K562 (cell line): ENCODE measurements at regions not wholly inside any gene's neighbourhood (a gene's known extent, or its start where the extent isn't known, plus 50 kb on each side); places are given as distances from the start of the nearest gene placed in this dataset.
"Not testable (repeated sequence)": the region's sequence is repeated elsewhere in the genome, so short reads cannot be mapped to it uniquely, and the experiment has no call there.

Experiments used
- ATAC-seq: fragments of 200-7000 bp; cut with Tn5 transposase; 3 replicates; pipeline ENCODE4 v1.9.1; 2020; ENCODE audit warnings: moderate library complexity
- BruUV-seq: library from RNA; stranded (reverse); fragments of 400-500 nt; replicated peaks from 2 replicates; lab custom pipeline; 2021; lab: Mats Ljungman, UMichigan
- CTCF ChIA-PET: fragments of 300-600 bp; formaldehyde crosslinking; extraction: SDS; loops from one replicate; lab custom pipeline; 2021; ENCODE audit warnings: low intra/inter-chr PET ratio; lab: Yijun Ruan, JAX
- POLR2A ChIA-PET: fragments of 300-600, 350-650 bp; sonication (Branson Sonifier 250); formaldehyde crosslinking; extraction: SDS; loops from one replicate; lab custom pipeline; 2021; ENCODE audit warnings: antibody characterized with exemption, inconsistent platforms; lab: Yijun Ruan, JAX
- DNase-seq, 4 experiments: peaks; one replicate each; pipeline versions ENCODE4 v3.0.0 to v3.0.0-alpha.2; 2011 to 2018; ENCODE audit warnings: low spot score in 3 of 4, mixed read lengths in 3 of 4; ENCODE audit errors: extremely low read depth in 1 of 4
- FAIRE-seq: peaks from 2 replicates; lab custom pipeline; 2011; peaks lifted over from hg19 to GRCh38; lab: Jason Lieb, UNC
- H2AFZ ChIP-seq: 2 replicates; pipeline ENCODE4 v1.6.0; 2011; ENCODE audit warnings: low read depth, low read length, control low read depth, inconsistent platforms
- H3K27ac ChIP-seq: fragments of 200-600 bp; 3 replicates; pipeline ENCODE4 v1.8.0; 2011; ENCODE audit warnings: low read depth, mild to moderate bottlenecking, control low read depth, inconsistent platforms, low read length, moderate library complexity, mixed read lengths; ENCODE audit errors: extremely low read depth
- H3K27me3 ChIP-seq, 2 experiments: fragments of 300-600 bp in 1 of 2; 2 replicates in 1 of 2; 3 replicates in 1 of 2; pipeline versions ENCODE4 v1.6.0 to v1.8.0; 2011; ENCODE audit warnings: inconsistent platforms in 2 of 2, low read length in 2 of 2, mild to moderate bottlenecking in 1 of 2, mixed read lengths in 1 of 2, moderate library complexity in 1 of 2; ENCODE audit not compliant: control insufficient read depth in 2 of 2, insufficient read depth in 2 of 2
- H3K36me3 ChIP-seq: fragments of 300-600 bp; 3 replicates; pipeline ENCODE4 v1.8.0; 2011; ENCODE audit warnings: mild to moderate bottlenecking, low read length, inconsistent platforms; ENCODE audit not compliant: control insufficient read depth, insufficient read depth
- H3K4me1 ChIP-seq, 2 experiments: fragments of 200-600 bp in 1 of 2; replicated peaks in 1 of 2; 2 replicates in 1 of 2; 3 replicates in 1 of 2; pipeline versions ENCODE4 v1.5.1 to v1.8.0; 2011; ENCODE audit warnings: inconsistent platforms in 2 of 2, low read length in 2 of 2, mild to moderate bottlenecking in 1 of 2, mixed read lengths in 1 of 2, moderate library complexity in 1 of 2; ENCODE audit not compliant: control insufficient read depth in 2 of 2, insufficient read depth in 2 of 2
- H3K4me2 ChIP-seq: 2 replicates; pipeline ENCODE4 v1.6.1; 2011; ENCODE audit warnings: low read length, control low read depth, inconsistent platforms, mixed read lengths; ENCODE audit not compliant: insufficient read depth
- H3K4me3 ChIP-seq: fragments of 200-600 bp; sonication (generic), shearing (Covaris generic); 2 replicates; pipeline ENCODE4 v1.5.1; 2016; ENCODE audit warnings: control low read depth, inconsistent platforms
- H3K79me2 ChIP-seq: fragments of 200-600 bp; 3 replicates; pipeline ENCODE4 v1.8.0; 2011; ENCODE audit warnings: low read length, inconsistent platforms; ENCODE audit not compliant: control insufficient read depth, insufficient read depth
- H3K9ac ChIP-seq, 2 experiments: 2 replicates each; pipeline versions ENCODE4 v1.6.0 to v1.6.1; 2011; ENCODE audit warnings: low read depth in 2 of 2, low read length in 2 of 2, control low read depth in 1 of 2, inconsistent platforms in 1 of 2, mild to moderate bottlenecking in 1 of 2, mixed read lengths in 1 of 2; ENCODE audit not compliant: insufficient read depth in 1 of 2
- H3K9me1 ChIP-seq: one replicate; pipeline ENCODE4 v1.6.0; 2011; ENCODE audit warnings: inconsistent platforms, mild to moderate bottlenecking, low read length, moderate library complexity; ENCODE audit not compliant: control insufficient read depth, insufficient read depth
- H3K9me3 ChIP-seq: replicated peaks from 2 replicates; pipeline ENCODE4 v1.5.1; 2011; ENCODE audit warnings: low read depth, low read length, inconsistent platforms; ENCODE audit not compliant: control insufficient read depth, insufficient read depth
- H4K20me1 ChIP-seq: replicated peaks from 2 replicates; pipeline ENCODE4 v1.6.1; 2011; ENCODE audit warnings: low read length, inconsistent platforms, mixed read lengths; ENCODE audit not compliant: control insufficient read depth, insufficient read depth
- POLR2G ChIP-seq: fragments of 200-400 bp; formaldehyde crosslinking; IDR thresholded peaks from 2 replicates; pipeline ENCODE4 v1.6.1; 2017; ENCODE audit warnings: low read depth, mild to moderate bottlenecking, antibody characterized with exemption, low read length, moderate library complexity
- RBFOX2 ChIP-seq: fragments of 200-400 bp; formaldehyde crosslinking; IDR thresholded peaks from 2 replicates; pipeline ENCODE4 v1.6.1; 2017; ENCODE audit warnings: low read depth, mild to moderate bottlenecking, low read length, moderate library complexity
- SMAD4 ChIP-seq: fragments of 250-450 bp; sonication (Bioruptor Pico); conservative IDR thresholded peaks from 2 replicates; pipeline ENCODE4 v1.8.0; 2021; ENCODE audit warnings: inconsistent platforms, mild to moderate bottlenecking, moderate library complexity
- WGBS: fragments of 100-300 bp; shearing (Covaris generic); methylation state at CpG from one replicate; pipeline ENCODE4 v1.1.6; 2016; ENCODE audit warnings: low coverage, mixed read lengths; ENCODE audit not compliant: insufficient coverage; ENCODE audit errors: missing lambda C conversion rate; 5-methylcytosine and 5-hydroxymethylcytosine counted together
- in situ Hi-C: fragments of 300-500 bp; cut with MboI; formaldehyde crosslinking; loops from 4 replicates; pipeline ENCODE4 v1.15.0; 2018; ENCODE audit warnings: inconsistent platforms, mixed read lengths
- intact Hi-C: fragments of 100-400 bp; cut with micrococcal nuclease; formaldehyde crosslinking; loops from 2 replicates; pipeline ENCODE4 v1.14.2; 2022
- TF ChIP-seq, protein P1 (sequence below): sonication (generic); formaldehyde crosslinking; IDR thresholded peaks from 2 replicates; pipeline ENCODE4 v1.8.1; 2023; ENCODE audit warnings: mild to moderate bottlenecking, missing genetic modification reagents
- TF ChIP-seq, protein P2 (sequence below), 3 experiments: fragments of 200-800 bp in 1 of 3; sonication (Bioruptor generic) in 1 of 3; sonication (generic) in 1 of 3; formaldehyde crosslinking in 1 of 3; IDR thresholded peaks; 2 replicates each; pipeline versions ENCODE4 v1.6.1 to v1.8.0; 2016 to 2022; ENCODE audit warnings: mild to moderate bottlenecking in 2 of 3, missing compliant biosample characterization in 2 of 3, missing genetic modification characterization in 2 of 3, missing genetic modification reagents in 1 of 3

DNA sequence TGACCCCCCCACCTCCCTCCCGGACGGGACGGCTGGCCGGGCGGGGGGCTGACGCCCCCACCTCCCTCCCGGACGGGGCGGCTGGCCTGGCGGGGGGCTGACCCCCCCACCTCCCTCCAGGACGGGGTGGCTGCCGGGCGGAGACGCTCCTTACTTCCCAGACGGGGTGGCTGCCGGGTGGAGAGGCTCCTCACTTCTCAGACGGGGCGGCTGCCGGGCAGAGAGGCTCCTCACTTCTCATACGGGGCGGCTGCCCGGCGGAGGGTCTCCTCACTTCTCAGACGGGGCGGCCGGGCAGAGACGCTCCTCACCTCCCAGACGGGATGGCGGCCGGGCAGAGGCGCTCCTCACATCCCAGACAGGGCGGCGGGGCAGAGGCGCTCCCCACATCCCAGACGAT, 84.7 kb downstream of the OR2B2 start:
- DNase-seq: peak in 1 of 4 experiments; percentile 2
- Histone ChIP-seq H3K79me2 (peaks cover 55% of the 10 kb centered on the region), H3K36me3 (peaks cover 31% of the 10 kb centered on the region), H4K20me1 (peaks cover 32% of the 10 kb centered on the region)
- H3K4me1 ChIP-seq, H3K9me1 ChIP-seq, ATAC-seq, H3K4me3 ChIP-seq, CTCF ChIA-PET, BruUV-seq, H3K27ac ChIP-seq, H3K9me3 ChIP-seq, intact Hi-C loops, H3K4me2 ChIP-seq, H3K9ac ChIP-seq, POLR2A ChIA-PET, in situ Hi-C loops, FAIRE-seq, H3K27me3 ChIP-seq, H2AFZ ChIP-seq: not testable (repeated sequence)
- TF ChIP-seq POLR2G (peak; percentile 65), SMAD4 (peak; percentile 72), RBFOX2 (peak; percentile 56)
- TF ChIP-seq, protein P1, sequence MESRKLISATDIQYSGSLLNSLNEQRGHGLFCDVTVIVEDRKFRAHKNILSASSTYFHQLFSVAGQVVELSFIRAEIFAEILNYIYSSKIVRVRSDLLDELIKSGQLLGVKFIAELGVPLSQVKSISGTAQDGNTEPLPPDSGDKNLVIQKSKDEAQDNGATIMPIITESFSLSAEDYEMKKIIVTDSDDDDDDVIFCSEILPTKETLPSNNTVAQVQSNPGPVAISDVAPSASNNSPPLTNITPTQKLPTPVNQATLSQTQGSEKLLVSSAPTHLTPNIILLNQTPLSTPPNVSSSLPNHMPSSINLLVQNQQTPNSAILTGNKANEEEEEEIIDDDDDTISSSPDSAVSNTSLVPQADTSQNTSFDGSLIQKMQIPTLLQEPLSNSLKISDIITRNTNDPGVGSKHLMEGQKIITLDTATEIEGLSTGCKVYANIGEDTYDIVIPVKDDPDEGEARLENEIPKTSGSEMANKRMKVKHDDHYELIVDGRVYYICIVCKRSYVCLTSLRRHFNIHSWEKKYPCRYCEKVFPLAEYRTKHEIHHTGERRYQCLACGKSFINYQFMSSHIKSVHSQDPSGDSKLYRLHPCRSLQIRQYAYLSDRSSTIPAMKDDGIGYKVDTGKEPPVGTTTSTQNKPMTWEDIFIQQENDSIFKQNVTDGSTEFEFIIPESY: peak; percentile 60
- TF ChIP-seq, protein P2, sequence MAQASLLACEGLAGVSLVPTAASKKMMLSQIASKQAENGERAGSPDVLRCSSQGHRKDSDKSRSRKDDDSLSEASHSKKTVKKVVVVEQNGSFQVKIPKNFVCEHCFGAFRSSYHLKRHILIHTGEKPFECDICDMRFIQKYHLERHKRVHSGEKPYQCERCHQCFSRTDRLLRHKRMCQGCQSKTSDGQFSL (CRISPR knock-in tag; IDR thresholded peaks at IDR 0.05): not testable (repeated sequence)
- TF ChIP-seq, protein P2 (tag; IDR thresholded peaks at IDR 0.05): 0 out of 4 replicates have a peak, but pooled peaks of 1 of the 2 experiments have one; percentile 13
- WGBS: 86% methylated on average over 9 of the region's 35 CpGs
